GF-D8 (cell line): ENCODE measurements at regions not wholly inside any gene's neighbourhood (a gene's known extent, or its start where the extent isn't known, plus 50 kb on each side); places are given as distances from the start of the nearest gene placed in this dataset.
"Not testable (repeated sequence)": the region's sequence is repeated elsewhere in the genome, so short reads cannot be mapped to it uniquely, and the experiment has no call there.

Experiments
- DNase-seq: peaks from one replicate; lab custom pipeline; 2025; lab: John Stamatoyannopoulos, UW

GRCh38 chr7:52584041-52584440 lies 451.4 kb upstream of the POM121L12 start:
- no peak for DNase-seq

GRCh38 chr7:52573141-52573540 lies 462.3 kb upstream of the POM121L12 start:
- DNase-seq = not testable (repeated sequence)

DNA sequence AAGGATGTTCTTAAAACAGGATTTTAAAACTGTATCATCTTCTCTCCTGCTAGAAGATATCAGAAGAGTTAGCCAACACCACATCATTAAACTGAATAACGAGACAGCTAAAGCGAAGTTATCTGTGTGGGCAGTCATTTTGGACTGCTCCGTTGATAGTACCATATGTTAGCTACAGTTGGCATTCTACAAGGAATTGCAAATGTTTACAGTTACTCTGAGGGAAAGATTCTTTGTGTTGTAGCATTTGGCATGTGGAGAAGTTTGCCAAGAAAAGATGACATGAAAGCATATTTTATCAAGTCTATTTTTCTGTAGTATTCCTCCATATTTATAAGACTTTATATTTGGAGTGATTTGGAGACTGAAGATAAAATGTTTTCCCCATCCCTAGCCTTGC lies 464.4 kb upstream of the POM121L12 start:
- no peak for DNase-seq

GRCh38 chr7:52569151-52569550 lies 466.3 kb upstream of the POM121L12 start:
- DNase-seq = no peak

GRCh38 chr7:52565974-52566373 lies 469.5 kb upstream of the POM121L12 start:
- no peak for DNase-seq

DNA sequence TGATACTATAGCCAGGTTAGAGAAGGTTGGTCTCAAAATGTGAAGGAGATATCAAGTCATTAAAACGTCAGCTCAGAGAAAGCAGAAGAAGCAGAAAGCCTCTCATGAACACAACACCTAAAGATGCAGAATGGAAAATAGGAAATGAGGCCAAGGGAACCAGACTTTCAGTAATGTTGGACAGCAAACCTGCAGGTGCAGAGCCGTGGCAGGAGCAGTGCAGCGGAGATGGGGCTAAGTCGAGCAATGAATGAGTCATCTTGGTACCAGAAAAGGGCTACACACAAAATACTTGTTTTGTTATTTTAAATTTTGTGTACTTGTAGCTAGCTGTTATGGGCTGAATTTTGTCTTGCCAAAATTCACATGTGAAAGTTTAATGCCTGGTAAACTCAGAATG lies 479.6 kb upstream of the POM121L12 start:
- DNase-seq = no peak

- no peak for DNase-seq
Measured at GRCh38 chr7:52547308-52547910, 488.0 kb upstream of the POM121L12 start.

- not testable (repeated sequence) for DNase-seq
Measured at GRCh38 chr7:52541198-52541765, 494.2 kb upstream of the POM121L12 start.

- no peak for DNase-seq
Measured at GRCh38 chr7:52540041-52540440, 495.4 kb upstream of the POM121L12 start.

DNA sequence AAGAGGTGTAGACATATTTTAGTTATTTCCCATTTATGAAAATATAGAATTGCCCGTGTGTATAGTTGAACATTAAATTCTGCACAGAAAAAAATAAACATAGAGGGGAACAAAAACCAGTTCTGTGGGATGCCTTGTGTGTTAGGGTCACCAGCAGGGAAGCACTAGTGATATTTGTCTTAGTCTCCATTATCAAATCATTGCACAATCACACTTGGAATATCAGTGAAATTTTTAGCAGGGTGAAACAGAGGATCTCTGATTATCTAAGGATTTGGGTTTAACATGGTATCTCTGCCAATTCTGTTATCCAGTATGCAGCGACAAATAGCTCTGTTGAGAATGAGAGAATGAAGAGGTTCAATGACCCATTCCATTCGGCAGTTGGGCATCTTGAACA lies 496.0 kb upstream of the POM121L12 start:
- DNase-seq = no peak

DNA sequence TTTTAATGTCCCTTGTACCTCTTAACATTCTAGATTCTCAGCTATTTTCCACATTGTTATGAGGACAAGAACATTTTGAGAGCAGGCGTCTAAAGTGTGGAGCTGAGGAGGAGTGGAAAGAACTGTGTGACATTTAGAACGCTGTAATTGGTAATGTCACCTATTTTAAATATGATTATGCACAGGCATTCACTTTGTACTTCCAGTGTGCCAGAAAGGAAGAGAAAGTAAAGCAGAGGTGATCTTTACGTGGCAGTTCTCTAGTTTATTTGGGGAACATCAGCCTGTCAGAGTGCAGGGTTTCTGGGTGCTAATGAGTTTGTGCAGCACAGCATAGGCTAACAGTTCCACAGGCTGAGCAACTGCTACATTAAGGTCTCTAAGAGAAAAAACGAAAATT lies 498.4 kb upstream of the POM121L12 start:
- no peak for DNase-seq

DNA sequence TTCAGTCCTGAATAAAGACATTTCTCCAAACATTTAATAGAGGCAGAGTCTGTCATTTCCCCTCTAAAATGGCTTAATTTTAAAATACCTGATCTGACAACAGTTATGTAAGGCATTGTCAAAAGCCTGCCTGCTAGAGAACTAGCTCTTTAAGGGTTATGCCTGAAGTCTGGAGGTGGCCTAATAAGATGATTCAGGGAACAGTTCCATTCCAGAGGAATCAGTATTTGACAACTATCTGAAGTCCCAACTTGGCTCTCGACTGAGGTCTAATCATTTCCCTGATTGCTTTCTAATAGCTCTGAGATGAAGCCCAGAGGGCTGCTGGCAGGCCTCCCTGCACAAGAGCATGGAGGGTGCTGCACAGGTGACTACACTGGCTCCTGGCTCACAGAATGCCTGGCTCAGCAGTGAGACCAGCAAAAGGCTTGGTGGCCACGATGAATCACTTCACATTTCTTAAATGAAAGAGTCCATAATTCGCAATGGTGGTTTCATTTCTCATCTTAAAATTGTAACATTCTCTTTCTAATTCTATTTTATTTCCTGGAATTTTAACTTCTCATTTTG lies 509.6 kb upstream of the POM121L12 start:
- no peak for DNase-seq

DNA sequence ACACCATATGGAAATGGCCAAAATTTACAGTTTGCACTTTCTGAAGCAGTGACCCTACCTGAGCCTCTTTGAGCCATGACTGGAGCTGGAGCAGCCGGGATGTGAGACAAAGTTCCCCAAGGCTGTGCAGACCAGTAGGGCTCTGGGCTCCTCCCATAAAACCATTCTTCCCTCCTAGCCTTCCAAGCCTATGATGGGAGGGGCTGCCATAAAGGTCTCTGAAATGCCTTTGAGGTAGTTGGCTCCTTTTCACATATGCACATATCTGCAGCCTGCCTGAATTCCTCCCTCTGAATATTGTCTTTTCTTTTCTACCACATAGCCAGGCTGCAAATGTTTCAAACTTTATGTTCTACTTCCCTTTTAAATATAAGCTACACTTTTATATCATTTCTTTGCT lies 516.6 kb upstream of the POM121L12 start:
- no peak for DNase-seq

DNA sequence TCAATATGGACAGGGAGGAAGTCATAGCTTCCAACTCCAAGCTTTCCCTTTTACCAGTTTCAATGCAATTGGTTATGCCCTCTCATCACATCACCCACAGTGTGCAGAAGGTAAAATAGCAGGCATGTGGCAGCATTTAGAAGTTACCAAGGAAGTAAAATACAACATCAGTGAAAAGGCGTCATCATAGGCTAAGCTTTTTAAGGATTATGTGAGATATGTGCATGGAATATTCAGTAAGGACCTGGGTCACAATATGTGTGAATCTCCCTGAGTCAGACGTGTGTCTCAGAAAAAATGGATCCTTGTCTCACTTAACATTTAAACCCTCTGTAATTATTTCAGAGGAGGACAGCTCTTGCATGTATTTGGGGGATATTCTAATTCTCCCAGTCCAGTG lies 522.8 kb upstream of the POM121L12 start:
- DNase-seq = no peak

DNA sequence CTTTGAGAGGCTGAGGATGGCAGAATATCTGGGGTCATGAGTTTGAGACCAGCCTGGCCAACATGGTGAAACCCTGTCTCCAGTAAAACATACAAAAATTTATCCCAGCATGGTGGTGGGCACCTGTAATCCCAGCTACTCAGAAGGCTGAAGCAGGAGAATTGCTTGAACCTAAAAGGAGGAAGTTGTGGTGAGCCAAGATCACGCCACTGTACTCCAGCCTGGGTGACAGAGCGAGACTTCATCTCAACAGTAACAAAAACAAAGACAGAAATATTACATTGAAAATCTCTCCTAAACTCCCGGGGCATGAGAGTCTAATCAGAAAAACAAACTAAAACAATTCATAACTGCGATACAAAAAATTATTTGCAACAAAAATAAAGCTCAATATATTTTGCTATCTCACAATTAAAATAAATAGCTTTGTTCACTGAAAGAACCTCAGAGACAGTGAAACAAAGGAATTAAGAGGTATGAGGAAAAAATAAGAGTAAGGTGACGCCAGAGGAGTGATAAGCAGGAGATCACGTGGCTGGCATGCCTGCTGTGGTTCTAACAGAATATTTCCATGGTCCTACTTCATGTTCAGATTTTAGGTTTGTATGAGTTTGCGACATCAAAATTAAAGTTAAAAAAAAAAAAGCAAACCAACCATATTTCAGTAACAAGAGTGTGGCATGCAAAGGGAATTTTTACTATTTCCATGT lies 527.7 kb upstream of the POM121L12 start:
- peak; percentile 9 for DNase-seq

- DNase-seq = no peak
Measured at GRCh38 chr7:52506325-52506724, 529.1 kb upstream of the POM121L12 start.

GRCh38 chr7:52504561-52504960 lies 530.9 kb upstream of the POM121L12 start:
- DNase-seq = no peak

GRCh38 chr7:52502281-52502680 lies 533.2 kb upstream of the POM121L12 start:
- no peak for DNase-seq

DNA sequence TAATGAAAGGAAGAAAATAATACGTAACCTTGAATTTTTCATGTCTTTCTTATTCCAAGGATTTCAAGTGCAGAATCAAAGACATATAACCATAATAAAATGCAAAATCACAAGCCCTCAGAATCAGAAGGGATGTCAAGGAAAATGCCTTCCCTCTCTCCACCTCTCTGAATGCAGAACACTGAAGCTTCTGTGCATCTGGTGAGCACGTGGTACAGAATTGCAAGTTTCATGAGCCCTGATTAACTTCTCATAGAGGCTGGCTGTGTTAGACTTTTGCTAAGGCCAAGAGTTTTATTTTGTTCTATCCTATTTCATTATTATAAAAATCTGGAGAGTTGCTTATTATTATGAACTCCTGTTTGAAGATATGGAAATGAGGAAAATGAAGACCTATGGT lies 533.7 kb upstream of the POM121L12 start:
- DNase-seq = no peak

DNA sequence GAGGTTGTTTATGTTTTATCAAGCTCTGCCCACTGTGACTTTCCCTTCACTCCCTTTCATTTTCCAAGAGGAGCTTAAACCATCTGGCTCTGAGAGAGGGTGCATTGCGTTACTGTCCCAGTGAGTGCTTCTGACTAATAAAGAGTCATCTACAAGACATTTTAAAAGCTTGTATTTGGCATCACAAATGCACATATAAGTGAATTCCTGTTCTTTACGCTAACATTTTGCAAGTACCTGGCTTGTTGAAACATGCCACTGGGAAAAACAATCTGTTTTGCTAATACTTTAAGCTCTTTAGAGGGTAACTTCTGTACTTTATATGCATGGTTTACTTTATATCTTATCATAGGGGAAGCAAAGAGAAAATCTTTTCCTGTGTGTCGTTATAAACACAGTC lies 534.6 kb upstream of the POM121L12 start:
- DNase-seq = no peak

DNA sequence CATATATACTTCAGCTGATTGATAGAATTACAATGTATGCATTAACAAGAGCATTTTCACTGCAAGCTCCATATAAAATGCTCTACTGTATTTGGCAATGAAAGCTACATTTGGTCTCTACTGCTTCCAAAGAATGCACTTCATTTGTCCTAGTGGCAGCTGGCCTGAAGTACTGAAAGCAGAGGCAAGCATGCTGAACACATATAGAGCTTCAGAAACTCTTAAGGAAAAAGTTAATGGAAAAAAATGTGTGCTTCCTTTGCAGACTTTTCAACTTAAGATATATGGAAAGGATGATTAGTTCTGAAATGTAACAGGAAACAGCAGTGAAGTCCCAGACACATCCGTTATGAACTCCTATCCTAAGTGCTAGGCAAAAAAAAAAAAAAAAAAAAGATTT lies 537.1 kb upstream of the POM121L12 start:
- no peak for DNase-seq

- DNase-seq = no peak
Measured at GRCh38 chr7:52486267-52486666, 549.2 kb upstream of the POM121L12 start.

DNA sequence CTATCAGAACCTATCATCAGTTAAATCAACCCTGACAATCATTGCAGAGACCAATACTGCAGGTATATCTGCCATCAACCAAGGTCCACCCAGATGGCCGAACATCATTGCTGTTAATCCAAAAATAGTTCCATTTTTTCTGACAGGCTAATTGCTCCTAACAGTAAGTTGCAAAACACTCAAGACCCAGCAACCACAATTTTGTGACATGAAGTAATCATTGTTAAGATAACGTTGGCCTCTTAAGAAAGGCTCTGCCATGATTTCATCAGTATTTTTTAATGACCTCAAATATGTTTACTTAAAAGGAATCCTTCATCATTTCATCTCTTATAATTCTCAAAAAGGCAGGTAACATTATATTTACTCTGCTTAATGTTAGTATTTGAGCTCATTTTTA lies 553.4 kb upstream of the POM121L12 start:
- DNase-seq = no peak
